Central memory CD8-positive, alpha-beta T cell (primary cell): ENCODE measurements at regions not wholly inside any gene's neighbourhood (a gene's known extent, or its start where the extent isn't known, plus 50 kb on each side); places are given as distances from the start of the nearest gene placed in this dataset.
A peak's percentile ranks its signal among the peaks of the same experiment; 100 is the strongest.
"Not testable (repeated sequence)": the region's sequence is repeated elsewhere in the genome, so short reads cannot be mapped to it uniquely, and the experiment has no call there.

Source experiments
- ATAC-seq: fragments of 150-1000 bp; cut with Tn5 transposase; replicated peaks from 2 replicates; pipeline ENCODE4 v1.10.0; 2022; ENCODE audit warnings: mild to moderate bottlenecking, moderate FRiP score, moderate number of reproducible peaks; ENCODE audit not compliant: poor library complexity, severe bottlenecking; ENCODE audit errors: extremely low read depth
- DNase-seq, 2 donors: peaks; one replicate each; pipeline ENCODE4 v3.0.0; 2021; ENCODE audit warnings: low spot score in 2 of 2
- H3K27ac Mint-ChIP-seq: one replicate; pipeline ENCODE4 v1.8.0; 2022; ENCODE audit warnings: low read depth, mild to moderate bottlenecking, moderate library complexity, mixed read lengths
- H3K27me3 Mint-ChIP-seq: one replicate; pipeline ENCODE4 v1.8.0; 2022; ENCODE audit warnings: mixed read lengths
- H3K36me3 Mint-ChIP-seq: one replicate; pipeline ENCODE4 v1.8.0; 2022; ENCODE audit warnings: mild to moderate bottlenecking, moderate library complexity, mixed read lengths; ENCODE audit not compliant: insufficient read depth
- H3K4me1 Mint-ChIP-seq: one replicate; pipeline ENCODE4 v1.8.0; 2022; ENCODE audit warnings: mixed read lengths
- H3K4me3 Mint-ChIP-seq: one replicate; pipeline ENCODE4 v1.8.0; 2022; ENCODE audit warnings: mild to moderate bottlenecking, moderate library complexity, mixed read lengths
- H3K9me3 Mint-ChIP-seq: one replicate; pipeline ENCODE4 v1.8.0; 2022; ENCODE audit warnings: mixed read lengths

DNA sequence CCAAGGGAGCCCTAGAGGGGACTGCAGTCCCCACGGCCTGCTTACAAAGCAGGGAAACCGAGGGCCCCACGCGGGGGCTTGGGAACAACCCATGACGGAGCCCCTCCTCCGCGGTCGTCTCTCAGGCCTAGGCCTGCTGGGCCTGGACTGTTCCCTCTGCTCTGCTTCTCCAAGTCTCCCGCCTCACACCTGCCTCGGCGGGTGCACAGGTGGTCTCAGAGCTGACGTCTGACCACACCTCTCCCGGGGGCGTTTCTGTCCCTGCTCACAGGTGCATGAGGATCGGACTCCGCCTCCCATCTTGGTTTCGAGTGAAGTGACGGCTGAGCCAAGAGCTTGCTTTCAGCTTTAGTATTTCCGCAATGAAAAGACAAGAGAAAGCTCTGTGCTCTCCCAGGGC is 72.1 kb downstream of the MRPL36 start:
- Mint-ChIP-seq H3K27ac (no peak overlapping the region), H3K36me3 (peaks cover 1% of the 10 kb centered on the region), H3K9me3 (no peaks in the 10 kb centered on the region), H3K27me3 (peaks cover 82% of the 10 kb centered on the region), H3K4me1 (no peaks in the 10 kb centered on the region), H3K4me3 (no peak overlapping the region)
- DNase-seq (peak; percentile 6), ATAC-seq (no peak)

- Mint-ChIP-seq H3K27me3 (peaks cover 78% of the 10 kb centered on the region), H3K36me3 (peaks cover 1% of the 10 kb centered on the region)
- DNase-seq, result peak; percentile 1 to 6
Observed at GRCh38 chr5:1726956-1727355, 72.7 kb downstream of the MRPL36 start.

GRCh38 chr5:1726469-1726865 is 73.2 kb downstream of the MRPL36 start:
- peak in 1 of 2 donors; percentile 3 for DNase-seq
- Mint-ChIP-seq H3K36me3 (peaks cover 1% of the 10 kb centered on the region), H3K4me1 (no peaks in the 10 kb centered on the region), H3K9me3 (no peaks in the 10 kb centered on the region), H3K27me3 (peaks cover 73% of the 10 kb centered on the region), H3K4me3 (no peak overlapping the region), H3K27ac (no peak overlapping the region)
- no peak for ATAC-seq

More at GRCh38 chr5:1726956-1727355, 72.7 kb downstream of the MRPL36 start:
- no peak for ATAC-seq
- no peaks in the 10 kb centered on the region for H3K4me1 Mint-ChIP-seq
- H3K27ac Mint-ChIP-seq, result no peak overlapping the region
- H3K9me3 Mint-ChIP-seq, result no peaks in the 10 kb centered on the region
- no peak overlapping the region for H3K4me3 Mint-ChIP-seq

DNA sequence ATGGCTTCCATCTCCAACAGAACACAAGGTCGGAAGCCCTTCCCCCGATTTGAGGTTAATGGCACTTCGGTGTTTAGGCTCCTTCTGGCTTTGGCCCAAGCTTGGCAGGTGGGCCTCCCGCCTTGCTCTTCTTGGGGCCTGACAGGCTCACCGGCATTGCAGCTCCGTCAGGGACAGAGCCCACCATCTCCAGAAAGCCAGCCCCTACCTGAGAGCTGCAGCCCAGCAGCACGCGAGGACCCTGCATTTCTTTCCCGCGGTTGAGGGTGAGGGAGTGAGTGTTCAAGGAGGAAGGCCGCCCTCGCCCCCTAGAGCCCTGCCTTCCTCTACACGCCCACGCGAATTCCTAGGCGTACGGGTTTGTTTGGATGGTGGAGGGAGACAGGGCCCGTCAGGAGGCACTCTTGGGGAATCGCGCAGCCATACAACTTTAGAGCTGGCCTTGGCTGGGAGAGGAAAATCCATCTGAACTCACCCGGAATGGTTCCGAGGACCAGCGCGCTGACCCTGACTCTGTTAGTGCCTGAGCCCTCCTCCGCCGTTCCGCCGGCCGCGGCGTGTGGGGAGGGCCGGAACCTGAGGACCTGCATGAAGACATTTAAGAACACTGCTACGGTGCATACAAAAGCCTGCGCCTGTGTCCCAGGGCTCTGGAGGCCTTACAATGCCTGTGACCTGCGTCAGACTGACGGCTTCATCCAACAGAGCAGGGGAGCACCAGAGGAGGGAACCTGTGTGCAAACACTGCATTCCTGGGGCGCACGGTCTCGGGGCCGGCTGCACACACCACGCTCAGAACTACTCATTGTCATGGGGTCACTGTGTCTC is 73.8 kb downstream of the MRPL36 start:
- Mint-ChIP-seq H3K4me1 (no peaks in the 10 kb centered on the region), H3K9me3 (no peaks in the 10 kb centered on the region), H3K27ac (no peak overlapping the region), H3K36me3 (peaks cover 1% of the 10 kb centered on the region), H3K4me3 (peak overlapping the region; percentile 51), H3K27me3 (peaks cover 72% of the 10 kb centered on the region)
- DNase-seq, result peak; percentile 5 to 7
- no peak for ATAC-seq

DNA sequence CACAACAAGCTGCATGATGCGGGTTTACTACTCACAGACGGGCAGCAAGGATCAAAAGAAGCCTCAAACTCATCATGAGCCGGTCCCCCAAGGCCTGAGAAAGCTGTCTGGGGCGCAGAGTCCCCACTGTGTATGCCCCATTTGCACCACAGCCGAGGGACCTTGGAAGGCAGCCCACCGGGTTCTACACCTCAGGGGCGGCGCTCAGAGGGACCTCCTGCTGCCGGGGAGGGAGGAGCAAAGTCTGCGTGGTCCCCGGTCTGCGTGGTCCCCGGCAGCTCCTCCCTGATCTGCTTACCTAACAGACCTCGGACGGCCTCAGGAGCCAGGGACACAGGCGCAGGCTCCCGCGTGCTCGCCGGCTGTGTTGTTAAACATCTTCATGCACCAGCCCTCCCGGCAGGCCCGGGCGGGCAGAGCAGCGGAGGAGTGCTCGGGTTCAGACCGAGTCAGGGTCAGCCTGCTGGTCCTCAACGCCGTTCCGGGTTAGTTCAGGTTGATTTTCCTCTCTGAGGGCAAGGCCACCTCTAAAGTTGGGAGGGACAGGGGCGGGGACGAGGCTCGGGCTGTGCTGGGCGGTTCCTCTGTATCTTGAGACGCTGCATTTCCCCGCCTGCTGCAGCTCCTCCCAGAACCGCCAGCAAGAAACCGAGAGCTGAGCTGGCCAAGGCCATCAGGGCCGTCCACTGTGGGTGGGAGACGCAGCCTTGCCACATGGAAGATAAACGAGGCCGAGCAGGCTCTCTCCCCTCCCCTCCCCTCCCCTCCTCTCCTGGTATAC is 74.6 kb downstream of the MRPL36 start:
- DNase-seq, result peak; percentile 6 to 11
- Mint-ChIP-seq H3K27ac (no peak overlapping the region), H3K36me3 (peaks cover 1% of the 10 kb centered on the region), H3K9me3 (no peaks in the 10 kb centered on the region), H3K4me1 (no peaks in the 10 kb centered on the region), H3K4me3 (peak overlapping the region; percentile 51), H3K27me3 (peaks cover 73% of the 10 kb centered on the region)
- no peak for ATAC-seq

DNA sequence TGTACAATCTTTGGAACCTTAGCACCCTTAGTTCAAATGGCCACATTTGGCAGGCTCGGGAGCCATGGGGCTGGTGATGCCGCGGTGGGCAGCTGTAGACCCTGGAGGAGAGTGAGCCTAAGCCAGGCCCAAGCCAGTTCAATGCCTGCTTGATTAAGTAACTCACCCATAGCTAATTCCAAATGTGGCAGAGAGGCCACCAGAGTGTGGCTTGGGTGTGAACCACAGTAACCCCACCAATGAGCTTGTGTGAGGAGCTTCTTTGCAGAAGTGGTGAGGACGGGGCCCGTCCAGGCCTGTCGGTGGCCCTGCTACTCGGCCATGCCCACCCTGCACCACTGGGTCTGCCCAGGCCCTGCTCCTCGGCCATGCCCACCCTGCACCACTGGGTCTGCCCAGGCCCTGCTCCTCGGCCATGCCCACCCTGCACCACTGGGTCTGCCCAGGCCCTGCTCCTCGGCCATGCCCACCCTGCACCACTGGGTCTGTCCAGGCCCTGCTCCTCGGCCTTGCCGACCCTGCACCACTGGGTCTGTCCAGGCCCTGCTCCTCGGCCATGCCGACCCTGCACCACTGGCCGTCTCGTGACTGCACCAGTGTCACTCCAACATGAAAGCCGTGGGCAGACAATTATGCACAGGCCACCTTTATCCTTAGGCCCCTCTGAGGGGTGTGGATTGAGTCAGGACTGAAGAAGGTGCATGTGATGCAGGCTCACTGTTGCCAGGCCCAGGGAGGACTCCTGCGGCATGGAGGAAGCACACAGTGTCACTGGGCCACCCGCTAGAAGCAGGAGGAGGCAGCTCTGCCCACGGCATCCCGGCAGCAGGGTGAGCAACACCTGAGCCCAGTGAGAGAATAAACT is 75.4 kb downstream of the MRPL36 start:
- ATAC-seq, result no peak
- H3K27ac Mint-ChIP-seq, result no peak overlapping the region
- no peak overlapping the region for H3K4me3 Mint-ChIP-seq
- H3K36me3 Mint-ChIP-seq, result peaks cover 1% of the 10 kb centered on the region
- no peaks in the 10 kb centered on the region for H3K4me1 Mint-ChIP-seq
- peaks cover 3% of the 10 kb centered on the region for H3K9me3 Mint-ChIP-seq
- DNase-seq, result peak; percentile 5 to 6
- peaks cover 73% of the 10 kb centered on the region for H3K27me3 Mint-ChIP-seq

- peaks cover 1% of the 10 kb centered on the region for H3K36me3 Mint-ChIP-seq
- DNase-seq (no peak), ATAC-seq (no peak)
- peaks cover 70% of the 10 kb centered on the region for H3K27me3 Mint-ChIP-seq
- no peak overlapping the region for H3K27ac Mint-ChIP-seq
- H3K9me3 Mint-ChIP-seq, result peaks cover 8% of the 10 kb centered on the region
- H3K4me3 Mint-ChIP-seq, result no peak overlapping the region
- H3K4me1 Mint-ChIP-seq, result no peaks in the 10 kb centered on the region
Observed at GRCh38 chr5:1723476-1723875, 76.2 kb downstream of the MRPL36 start.

DNA sequence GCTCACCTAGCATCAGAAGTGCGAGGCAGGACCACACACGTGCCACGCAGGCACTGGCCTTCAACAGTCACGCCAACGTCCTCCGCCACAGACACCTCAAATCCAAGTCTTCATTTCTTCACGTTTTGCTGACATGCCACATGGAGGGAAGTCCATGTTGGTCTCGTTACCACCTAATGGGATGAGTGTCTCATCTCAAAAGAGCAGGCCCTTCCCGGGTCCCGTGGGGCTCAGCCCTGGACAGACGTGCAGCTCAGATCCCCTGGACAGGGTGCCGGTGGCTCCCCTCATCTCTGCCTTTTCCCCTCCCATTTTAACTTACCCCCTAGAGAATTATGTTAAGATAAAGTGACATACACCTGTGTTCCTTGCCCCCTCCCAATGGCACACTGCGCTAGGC is 76.8 kb downstream of the MRPL36 start:
- Mint-ChIP-seq H3K27ac (no peak overlapping the region), H3K4me1 (no peaks in the 10 kb centered on the region), H3K36me3 (peaks cover 1% of the 10 kb centered on the region), H3K4me3 (no peak overlapping the region), H3K9me3 (peaks cover 14% of the 10 kb centered on the region), H3K27me3 (peaks cover 64% of the 10 kb centered on the region)
- no peak for ATAC-seq
- no peak for DNase-seq

DNA sequence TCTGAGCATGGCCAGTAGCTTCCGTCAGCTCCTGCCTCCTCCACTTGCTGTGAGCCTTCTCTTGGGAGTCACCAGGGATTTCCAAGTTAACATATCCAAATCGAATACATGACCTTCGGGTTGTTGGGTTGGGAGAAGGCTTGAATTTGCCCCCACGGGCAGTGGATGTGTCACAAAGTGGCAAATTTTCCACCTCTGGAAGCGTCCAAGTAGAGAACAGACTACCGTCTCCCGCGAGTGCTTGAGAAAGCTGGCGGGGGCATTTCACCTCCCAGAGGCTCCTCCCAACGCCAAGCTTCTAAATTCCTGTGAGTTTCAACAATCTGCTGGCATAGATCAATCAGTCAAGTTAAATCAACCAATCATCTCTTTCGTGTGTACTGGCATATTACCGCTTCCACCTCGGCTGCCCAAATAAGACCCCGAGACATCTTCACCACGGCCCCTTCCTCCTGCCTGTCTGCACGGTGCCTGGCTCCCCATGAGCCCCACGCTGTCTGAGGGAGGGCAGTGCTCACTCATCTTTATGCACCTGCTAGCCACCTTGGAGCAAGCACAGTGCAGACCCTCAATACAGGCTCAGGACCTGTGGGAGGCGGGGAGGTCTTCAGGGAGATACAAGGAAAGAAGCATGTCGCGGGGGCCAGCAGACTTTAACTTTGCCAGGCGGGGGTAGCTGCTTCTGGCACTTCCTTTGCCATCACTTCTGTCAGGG is 79.1 kb downstream of the MRPL36 start:
- H3K4me1 Mint-ChIP-seq, result no peaks in the 10 kb centered on the region
- H3K27ac Mint-ChIP-seq, result no peak overlapping the region
- H3K36me3 Mint-ChIP-seq, result no peaks in the 10 kb centered on the region
- H3K27me3 Mint-ChIP-seq, result peaks cover 43% of the 10 kb centered on the region
- ATAC-seq (no peak), DNase-seq (no peak)
- peaks cover 14% of the 10 kb centered on the region for H3K9me3 Mint-ChIP-seq
- H3K4me3 Mint-ChIP-seq, result no peak overlapping the region

- H3K27me3 Mint-ChIP-seq, result peaks cover 37% of the 10 kb centered on the region
- no peak for DNase-seq
- peaks cover 14% of the 10 kb centered on the region for H3K9me3 Mint-ChIP-seq
- no peak overlapping the region for H3K4me3 Mint-ChIP-seq
- no peaks in the 10 kb centered on the region for H3K4me1 Mint-ChIP-seq
- no peak for ATAC-seq
- H3K36me3 Mint-ChIP-seq, result no peaks in the 10 kb centered on the region
- no peak overlapping the region for H3K27ac Mint-ChIP-seq
Observed at GRCh38 chr5:1719860-1720259, 79.8 kb downstream of the MRPL36 start.

DNA sequence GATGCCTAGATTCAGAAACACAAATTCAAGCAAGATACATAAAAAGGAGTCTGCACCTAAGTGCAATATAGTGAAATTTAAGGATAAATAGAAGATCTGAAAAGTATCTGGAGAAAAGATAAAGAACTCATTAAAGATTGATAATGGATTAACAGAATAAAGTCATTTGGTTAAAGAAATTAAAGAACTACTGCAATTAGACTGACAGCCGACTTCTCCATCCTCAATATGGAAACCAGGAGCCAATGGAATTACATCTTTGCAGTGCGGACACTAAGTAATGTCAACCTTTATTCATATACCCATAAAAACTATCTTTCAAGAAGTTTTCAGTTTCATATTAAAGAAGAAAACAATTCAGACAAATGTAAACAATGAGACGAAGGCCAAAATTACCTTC is 81.0 kb downstream of the MRPL36 start:
- Mint-ChIP-seq H3K27me3 (peaks cover 27% of the 10 kb centered on the region), H3K9me3 (peaks cover 14% of the 10 kb centered on the region), H3K4me1 (no peaks in the 10 kb centered on the region), H3K4me3 (no peak overlapping the region), H3K36me3 (no peaks in the 10 kb centered on the region), H3K27ac (no peak overlapping the region)
- ATAC-seq (no peak), DNase-seq (no peak)

- not testable (repeated sequence) for H3K36me3 Mint-ChIP-seq, H3K9me3 Mint-ChIP-seq, H3K4me3 Mint-ChIP-seq, H3K27ac Mint-ChIP-seq, ATAC-seq, DNase-seq, H3K4me1 Mint-ChIP-seq
- peaks cover 44% of the 10 kb centered on the region for H3K27me3 Mint-ChIP-seq
Observed at GRCh38 chr5:1710091-1710490, 89.5 kb downstream of the MRPL36 start.
